ENCODE measurements at regions not wholly inside any gene's neighbourhood (a gene's known extent, or its start where the extent isn't known, plus 50 kb on each side); places are given as distances from the start of the nearest gene placed in this dataset.
A peak's percentile ranks its signal among the peaks of the same experiment; 100 is the strongest.
"Not testable (repeated sequence)": the region's sequence is repeated elsewhere in the genome, so short reads cannot be mapped to it uniquely, and the experiment has no call there.

DNA sequence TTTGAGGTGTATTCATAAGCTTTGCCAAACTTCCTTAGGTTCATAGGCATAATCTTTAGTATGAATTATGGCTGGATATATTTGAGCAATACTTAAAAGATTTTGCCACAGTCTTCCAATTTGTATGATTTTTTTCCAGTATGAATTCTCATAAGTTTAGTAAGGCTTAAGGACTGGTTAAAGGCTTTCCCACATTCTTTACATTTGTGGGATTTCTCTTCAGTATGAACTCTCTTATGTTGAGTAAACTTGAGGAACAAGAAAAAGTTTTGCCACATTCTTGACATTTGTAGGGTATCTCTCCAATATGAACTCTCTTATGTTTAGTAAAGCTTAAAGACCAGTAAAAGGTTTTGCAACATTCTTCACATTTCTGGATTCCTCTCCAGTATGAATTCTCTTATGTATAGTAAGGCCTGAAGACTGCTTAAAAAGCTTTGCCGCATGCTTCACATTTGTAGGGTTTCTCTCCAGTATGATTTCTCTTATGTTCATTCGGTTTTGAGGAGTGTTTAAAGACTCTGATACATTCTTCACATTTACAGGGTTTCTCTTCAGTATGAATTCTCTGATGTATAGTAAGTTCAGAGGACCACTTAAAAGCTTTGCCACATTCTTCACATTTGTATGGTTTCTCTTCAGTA, 302.6 kb downstream of the ZNF33B start:
- H3K4me1 ChIP-seq (ENCODE audit: control insufficient read depth, insufficient read depth, low read length); H3K9ac ChIP-seq (ENCODE audit: low read length); H3K27ac ChIP-seq (ENCODE audit: low read depth, low read length); H3K4me3 ChIP-seq (ENCODE audit: low read length); H3K27me3 ChIP-seq (ENCODE audit: control insufficient read depth, insufficient read depth, low read length); H3K36me3 ChIP-seq (ENCODE audit: control insufficient read depth, insufficient read depth, low read length): not testable (repeated sequence)

DNA sequence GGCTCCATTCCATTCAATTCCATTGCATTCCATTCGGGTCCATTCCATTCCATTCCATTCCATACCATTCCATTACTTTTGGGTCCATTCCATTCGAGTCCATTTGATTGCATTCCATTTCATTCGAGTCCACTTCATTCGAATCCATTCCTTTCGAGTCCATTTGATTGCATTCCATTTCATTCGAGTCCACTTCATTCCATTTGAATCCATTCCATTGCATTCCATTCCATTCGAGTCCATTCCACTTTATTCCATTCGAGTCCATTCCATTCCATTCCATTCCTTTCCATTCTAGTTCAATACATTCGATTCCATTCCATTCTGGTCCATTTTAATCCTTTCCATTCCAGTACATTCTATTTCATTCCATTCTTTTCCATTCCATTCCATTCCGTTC, 334.0 kb downstream of the ZNF33B start:
- no peak overlapping the region for H3K4me3 ChIP-seq (ENCODE audit: low read length)
- no peaks in the 10 kb centered on the region for H3K36me3 ChIP-seq (ENCODE audit: control insufficient read depth, insufficient read depth, low read length)
- no peaks in the 10 kb centered on the region for H3K4me1 ChIP-seq (ENCODE audit: control insufficient read depth, insufficient read depth, low read length)
- no peak overlapping the region for H3K27ac ChIP-seq (ENCODE audit: low read depth, low read length)
- H3K9ac ChIP-seq (ENCODE audit: low read length): no peak overlapping the region
- no peaks in the 10 kb centered on the region for H3K27me3 ChIP-seq (ENCODE audit: control insufficient read depth, insufficient read depth, low read length)

DNA sequence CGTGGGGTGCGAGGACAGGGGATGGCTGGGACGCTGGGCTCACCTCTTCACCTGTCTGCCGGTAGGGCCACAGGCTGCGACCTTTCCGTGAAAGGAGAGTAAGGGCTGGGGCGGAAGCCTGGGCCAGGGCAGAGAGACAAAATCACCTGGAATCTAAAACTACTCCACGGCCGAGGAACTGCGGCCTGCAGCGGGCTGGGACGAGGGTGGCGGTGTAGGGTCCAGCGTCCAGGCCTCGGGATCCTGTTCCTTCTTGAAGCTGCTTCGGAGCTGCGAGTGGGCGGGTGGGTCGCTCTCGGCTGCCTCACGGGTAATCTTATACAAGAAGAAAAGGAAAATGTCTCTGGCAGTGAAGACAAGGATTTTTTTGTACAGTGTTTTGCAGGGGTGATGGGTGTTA, 356.5 kb downstream of the ZNF33B start:
- not testable (repeated sequence) for H3K9ac ChIP-seq (ENCODE audit: low read length); H3K4me1 ChIP-seq (ENCODE audit: control insufficient read depth, insufficient read depth, low read length); H3K27ac ChIP-seq (ENCODE audit: low read depth, low read length); H3K36me3 ChIP-seq (ENCODE audit: control insufficient read depth, insufficient read depth, low read length); H3K4me3 ChIP-seq (ENCODE audit: low read length); H3K27me3 ChIP-seq (ENCODE audit: control insufficient read depth, insufficient read depth, low read length)

DNA sequence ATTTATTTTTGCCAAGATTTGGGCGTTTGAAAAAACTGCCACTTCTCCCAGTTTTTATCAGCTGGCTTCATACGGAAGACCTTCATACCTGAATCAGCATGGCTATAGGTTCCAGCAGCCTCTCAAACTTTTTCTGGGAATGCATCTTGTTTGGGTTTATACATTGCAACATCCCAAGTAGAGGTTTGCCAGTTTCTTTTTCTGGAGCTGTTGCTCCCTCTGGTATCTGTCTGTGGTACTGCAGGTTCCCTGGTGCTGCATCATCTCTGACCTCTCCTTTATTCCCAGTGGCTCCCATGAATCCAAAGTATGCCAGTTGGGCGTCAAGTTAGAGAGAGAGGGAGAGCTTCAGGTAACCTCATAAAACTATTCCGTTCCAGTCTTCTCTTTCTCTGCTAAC, 368.6 kb downstream of the ZNF33B start:
- not testable (repeated sequence) for H3K4me1 ChIP-seq (ENCODE audit: control insufficient read depth, insufficient read depth, low read length)

DNA sequence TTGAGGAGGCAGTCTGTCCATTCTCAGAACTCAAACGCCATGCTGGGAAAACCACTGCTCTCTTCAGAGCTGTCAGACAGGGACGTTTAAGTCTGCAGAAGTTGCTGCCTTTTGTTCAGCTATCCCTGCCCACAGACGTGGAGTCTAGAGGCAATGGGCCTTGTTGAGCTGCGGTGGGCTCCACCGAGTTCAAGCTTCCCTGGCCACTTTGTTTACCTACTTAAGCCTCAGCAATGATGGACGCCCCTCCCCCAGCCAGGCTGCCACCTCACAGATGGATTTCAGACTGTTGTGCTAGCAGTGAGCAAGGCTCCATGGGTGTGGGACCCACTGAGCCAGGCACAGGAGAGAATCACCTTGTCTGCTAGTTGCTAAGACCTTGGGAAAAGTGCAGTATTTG, 375.1 kb downstream of the ZNF33B start:
- H3K36me3 ChIP-seq (ENCODE audit: control insufficient read depth, insufficient read depth, low read length); H3K9ac ChIP-seq (ENCODE audit: low read length); H3K4me3 ChIP-seq (ENCODE audit: low read length); H3K4me1 ChIP-seq (ENCODE audit: control insufficient read depth, insufficient read depth, low read length); H3K27ac ChIP-seq (ENCODE audit: low read depth, low read length); H3K27me3 ChIP-seq (ENCODE audit: control insufficient read depth, insufficient read depth, low read length): not testable (repeated sequence)

More for the DNA sequence above, 368.6 kb downstream of the ZNF33B start:
- not testable (repeated sequence) for H3K36me3 ChIP-seq (ENCODE audit: control insufficient read depth, insufficient read depth, low read length); H3K27me3 ChIP-seq (ENCODE audit: control insufficient read depth, insufficient read depth, low read length); H3K27ac ChIP-seq (ENCODE audit: low read depth, low read length); H3K4me3 ChIP-seq (ENCODE audit: low read length); H3K9ac ChIP-seq (ENCODE audit: low read length)

DNA sequence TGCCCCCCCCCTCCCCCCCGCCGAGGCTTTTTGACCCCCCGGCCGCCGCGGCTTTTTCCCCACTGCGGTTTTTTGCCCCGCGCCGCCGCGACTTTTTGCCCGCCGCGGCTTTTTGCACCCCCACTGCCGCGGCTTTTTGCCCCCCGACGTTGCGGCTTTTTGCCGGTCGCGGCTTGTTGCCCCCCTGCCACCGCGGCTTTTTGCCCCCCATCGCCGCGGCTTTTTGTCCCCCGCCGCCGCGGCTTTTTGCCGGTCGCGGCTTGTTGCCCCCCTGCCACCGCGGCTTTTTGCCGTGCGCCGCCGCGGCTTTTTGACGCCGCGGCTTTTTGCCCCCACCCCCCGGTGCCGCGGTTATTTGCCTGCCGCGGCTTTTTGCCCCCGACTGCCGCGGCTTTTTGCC, 395.4 kb downstream of the ZNF33B start:
- H3K9ac ChIP-seq (ENCODE audit: low read length); H3K27ac ChIP-seq (ENCODE audit: low read depth, low read length); H3K4me3 ChIP-seq (ENCODE audit: low read length); H3K27me3 ChIP-seq (ENCODE audit: control insufficient read depth, insufficient read depth, low read length); H3K36me3 ChIP-seq (ENCODE audit: control insufficient read depth, insufficient read depth, low read length); H3K4me1 ChIP-seq (ENCODE audit: control insufficient read depth, insufficient read depth, low read length): not testable (repeated sequence)

DNA sequence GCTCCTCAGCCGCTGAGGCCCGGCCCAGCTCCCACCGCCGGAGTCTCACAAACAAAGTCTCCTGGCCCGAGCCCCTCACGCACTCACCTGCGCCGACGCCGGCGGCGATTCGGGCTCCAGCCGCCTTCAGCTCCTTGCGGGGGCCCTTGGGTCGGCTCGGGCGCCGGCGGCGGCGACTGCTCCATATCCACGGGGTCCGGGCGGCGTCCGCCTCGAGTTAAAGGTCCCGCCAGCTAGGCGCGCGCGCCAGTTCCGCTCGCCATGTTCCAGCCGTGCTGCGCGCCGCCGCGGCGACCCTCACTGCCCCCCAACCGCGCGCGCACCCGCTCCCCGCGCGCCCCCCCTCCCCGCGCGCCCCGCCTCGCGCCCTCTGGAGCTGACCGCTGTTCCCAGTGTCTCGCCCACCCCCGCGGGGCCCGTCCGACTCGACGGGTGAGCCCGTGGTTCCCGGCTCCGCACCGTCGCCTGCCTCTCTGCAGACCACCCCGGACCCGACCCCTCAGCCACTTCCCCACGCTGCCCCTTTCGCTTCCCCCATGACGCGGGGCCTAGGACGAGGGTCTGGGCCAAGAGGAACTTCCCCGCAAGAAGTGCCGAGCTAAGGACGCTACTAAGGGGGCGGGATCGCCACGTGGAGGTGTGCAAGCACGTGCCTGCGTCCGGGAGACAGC, 396.1 kb downstream of the ZNF33B start:
- H3K27me3 ChIP-seq (ENCODE audit: control insufficient read depth, insufficient read depth, low read length): no peaks in the 10 kb centered on the region
- no peak overlapping the region for H3K9ac ChIP-seq (ENCODE audit: low read length)
- peak overlapping the region; percentile 36 for H3K4me3 ChIP-seq (ENCODE audit: low read length)
- no peaks in the 10 kb centered on the region for H3K4me1 ChIP-seq (ENCODE audit: control insufficient read depth, insufficient read depth, low read length)
- no peak overlapping the region for H3K27ac ChIP-seq (ENCODE audit: low read depth, low read length)
- no peaks in the 10 kb centered on the region for H3K36me3 ChIP-seq (ENCODE audit: control insufficient read depth, insufficient read depth, low read length)

DNA sequence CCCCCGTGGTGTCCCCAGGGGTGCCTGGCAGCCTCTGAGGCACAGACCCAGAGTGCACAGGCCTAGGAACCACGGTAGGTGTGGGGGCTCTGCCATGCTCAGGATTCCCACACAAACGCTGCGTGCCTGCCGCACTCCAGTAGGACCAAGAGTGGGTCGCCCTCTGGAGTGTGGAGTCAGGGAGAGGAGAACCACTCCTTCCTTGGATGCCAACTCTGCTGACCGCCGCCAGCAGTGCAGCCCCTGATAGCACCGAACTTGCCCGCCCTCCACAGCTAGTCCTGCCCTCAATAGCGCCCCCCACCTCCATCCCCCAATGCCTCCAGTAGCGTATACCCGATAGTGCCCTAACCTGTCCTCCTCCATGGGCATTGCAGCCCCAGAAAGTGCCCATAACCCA, 402.0 kb downstream of the ZNF33B start:
- not testable (repeated sequence) for H3K9ac ChIP-seq (ENCODE audit: low read length); H3K27ac ChIP-seq (ENCODE audit: low read depth, low read length); H3K4me3 ChIP-seq (ENCODE audit: low read length); H3K4me1 ChIP-seq (ENCODE audit: control insufficient read depth, insufficient read depth, low read length); H3K36me3 ChIP-seq (ENCODE audit: control insufficient read depth, insufficient read depth, low read length); H3K27me3 ChIP-seq (ENCODE audit: control insufficient read depth, insufficient read depth, low read length)

DNA sequence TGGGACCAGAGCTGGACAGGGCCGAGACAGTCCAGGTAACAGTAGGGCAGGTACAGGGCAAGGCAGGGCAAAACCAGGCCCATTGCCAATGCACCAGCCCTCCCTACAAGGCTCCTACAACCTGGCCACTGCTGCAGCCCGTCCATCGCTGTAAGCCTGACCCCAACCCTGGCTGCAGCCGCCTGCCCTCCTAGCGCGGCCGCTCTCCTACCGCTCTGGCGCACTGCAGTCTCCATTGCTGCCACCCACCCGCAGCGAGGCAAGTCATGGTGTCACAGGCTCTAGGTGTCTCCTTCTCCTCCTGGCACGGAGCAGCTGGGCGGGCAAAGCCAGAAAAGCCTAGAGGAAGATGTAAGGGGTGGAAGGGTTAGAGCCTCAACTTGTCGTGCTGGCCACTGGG, 402.6 kb downstream of the ZNF33B start:
- not testable (repeated sequence) for H3K36me3 ChIP-seq (ENCODE audit: control insufficient read depth, insufficient read depth, low read length); H3K9ac ChIP-seq (ENCODE audit: low read length); H3K4me1 ChIP-seq (ENCODE audit: control insufficient read depth, insufficient read depth, low read length); H3K27ac ChIP-seq (ENCODE audit: low read depth, low read length); H3K4me3 ChIP-seq (ENCODE audit: low read length); H3K27me3 ChIP-seq (ENCODE audit: control insufficient read depth, insufficient read depth, low read length)

DNA sequence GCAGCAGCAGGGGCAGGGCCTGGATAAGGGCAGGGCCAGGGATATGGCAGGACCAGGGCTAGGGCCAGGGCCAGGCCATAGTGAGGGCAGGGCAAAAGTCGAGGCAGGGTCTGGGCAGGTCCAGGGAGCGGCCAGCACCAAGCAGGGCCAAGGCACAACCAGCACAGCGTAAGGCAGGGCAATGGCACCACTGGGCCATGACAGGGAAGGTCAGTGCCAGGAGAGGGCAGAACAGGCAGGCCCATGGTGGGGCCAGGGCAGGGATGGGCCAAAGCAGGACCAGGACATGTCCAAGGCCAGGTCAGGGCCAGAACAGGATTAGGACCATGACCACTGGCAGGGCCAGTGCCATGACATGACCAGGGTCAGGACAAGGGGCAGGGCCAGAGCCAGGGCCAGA, 403.1 kb downstream of the ZNF33B start:
- not testable (repeated sequence) for H3K4me3 ChIP-seq (ENCODE audit: low read length); H3K4me1 ChIP-seq (ENCODE audit: control insufficient read depth, insufficient read depth, low read length); H3K27me3 ChIP-seq (ENCODE audit: control insufficient read depth, insufficient read depth, low read length); H3K27ac ChIP-seq (ENCODE audit: low read depth, low read length); H3K36me3 ChIP-seq (ENCODE audit: control insufficient read depth, insufficient read depth, low read length); H3K9ac ChIP-seq (ENCODE audit: low read length)

DNA sequence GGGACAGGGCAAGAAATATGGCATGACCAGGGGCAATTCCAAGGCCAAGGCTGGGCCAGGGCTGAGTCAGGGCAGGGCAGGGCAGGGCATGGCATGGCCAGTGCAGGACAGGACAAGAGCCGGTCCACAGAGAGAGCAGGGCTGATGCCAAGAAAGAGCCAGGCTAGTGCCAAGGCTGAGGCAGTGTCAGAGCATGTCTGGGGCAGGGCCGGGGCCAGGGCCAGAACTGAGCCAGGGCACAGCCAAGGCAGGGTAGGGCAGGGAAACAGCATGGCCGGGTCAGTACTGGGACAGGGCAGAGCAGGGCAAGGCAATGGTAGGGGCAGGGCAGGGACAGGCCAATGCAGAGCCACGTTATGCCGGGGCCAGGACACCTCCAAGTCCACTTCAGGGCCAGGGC, 403.9 kb downstream of the ZNF33B start:
- not testable (repeated sequence) for H3K27me3 ChIP-seq (ENCODE audit: control insufficient read depth, insufficient read depth, low read length); H3K36me3 ChIP-seq (ENCODE audit: control insufficient read depth, insufficient read depth, low read length); H3K4me1 ChIP-seq (ENCODE audit: control insufficient read depth, insufficient read depth, low read length); H3K27ac ChIP-seq (ENCODE audit: low read depth, low read length); H3K4me3 ChIP-seq (ENCODE audit: low read length); H3K9ac ChIP-seq (ENCODE audit: low read length)

DNA sequence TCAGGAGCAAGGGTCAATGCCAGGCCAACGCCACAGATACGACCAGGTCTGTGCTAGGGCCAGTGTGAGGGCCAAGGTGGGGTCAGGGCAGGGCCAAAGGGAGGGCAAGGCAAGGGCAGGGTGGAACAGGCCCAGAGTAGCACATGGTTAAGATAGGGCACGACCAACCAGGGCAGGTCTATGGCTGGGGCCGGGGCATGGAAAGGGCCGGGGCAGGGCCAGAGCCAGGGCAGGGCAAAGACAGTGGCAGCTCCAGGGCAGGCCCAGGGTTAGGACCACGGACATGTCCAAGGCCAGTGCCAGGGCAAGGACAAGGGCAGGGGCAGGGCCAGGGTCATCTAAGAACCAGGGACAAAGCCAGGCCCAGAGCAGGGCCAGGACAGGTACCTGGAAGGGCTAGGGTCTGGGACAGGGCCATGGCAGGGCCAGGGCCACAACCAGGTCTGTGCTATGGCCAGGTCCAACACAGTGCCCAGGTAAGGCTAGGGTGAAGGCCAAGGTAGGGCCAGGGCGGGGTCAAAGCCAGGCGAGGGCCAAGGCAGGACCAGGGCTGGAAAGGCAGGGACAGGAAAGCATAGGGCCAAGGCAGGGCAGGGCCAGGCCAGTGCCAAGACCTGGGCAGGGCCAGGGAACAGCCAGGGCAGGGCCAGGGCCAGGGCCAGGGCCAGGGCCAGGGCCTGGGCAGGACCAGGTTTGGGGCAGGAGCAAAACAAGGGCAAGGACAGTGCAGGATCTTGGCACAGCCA, 404.7 kb downstream of the ZNF33B start:
- not testable (repeated sequence) for H3K4me1 ChIP-seq (ENCODE audit: control insufficient read depth, insufficient read depth, low read length); H3K27me3 ChIP-seq (ENCODE audit: control insufficient read depth, insufficient read depth, low read length); H3K9ac ChIP-seq (ENCODE audit: low read length); H3K4me3 ChIP-seq (ENCODE audit: low read length); H3K36me3 ChIP-seq (ENCODE audit: control insufficient read depth, insufficient read depth, low read length); H3K27ac ChIP-seq (ENCODE audit: low read depth, low read length)

DNA sequence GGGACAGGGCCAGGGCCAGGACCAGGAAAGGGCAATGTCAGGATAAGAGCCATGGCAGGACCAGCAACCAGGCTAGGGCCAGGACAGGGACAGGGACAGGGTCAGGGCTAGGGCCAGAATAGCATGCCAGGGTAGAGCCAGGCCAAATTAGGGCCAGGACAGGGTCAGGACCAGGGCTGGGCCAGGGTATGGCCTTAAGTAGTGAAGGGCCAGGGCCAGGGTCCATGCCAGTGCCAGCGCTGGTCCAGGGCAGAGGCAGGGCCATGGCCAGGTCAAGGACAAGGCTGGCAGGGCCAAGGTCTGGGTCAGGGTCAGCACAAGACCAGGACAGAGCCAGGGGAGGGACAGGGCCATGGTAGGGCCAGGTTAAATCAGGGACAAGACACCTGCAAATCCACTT, 405.4 kb downstream of the ZNF33B start:
- H3K4me1 ChIP-seq (ENCODE audit: control insufficient read depth, insufficient read depth, low read length); H3K36me3 ChIP-seq (ENCODE audit: control insufficient read depth, insufficient read depth, low read length); H3K27me3 ChIP-seq (ENCODE audit: control insufficient read depth, insufficient read depth, low read length); H3K4me3 ChIP-seq (ENCODE audit: low read length); H3K9ac ChIP-seq (ENCODE audit: low read length); H3K27ac ChIP-seq (ENCODE audit: low read depth, low read length): not testable (repeated sequence)

All from rectal smooth muscle tissue (tissue), 1 donor.